Transverse colon (tissue), 4 donors: ENCODE measurements at regions not wholly inside any gene's neighbourhood (a gene's known extent, or its start where the extent isn't known, plus 50 kb on each side); places are given as distances from the start of the nearest gene placed in this dataset.

Source experiments
- POLR2A ChIP-seq: fragments of 450-650 bp; IDR thresholded peaks from one replicate; pipeline ENCODE4 v1.6.1; 2016; ENCODE audit warnings: antibody characterized with exemption, mild to moderate bottlenecking, moderate library complexity
- POLR2AphosphoS5 ChIP-seq, 3 donors: sonication (generic); formaldehyde crosslinking; IDR thresholded peaks; one replicate each; pipeline ENCODE4 v1.6.1; 2016; ENCODE audit warnings: antibody characterized with exemption in 3 of 3
- TF ChIP-seq, protein P1 (sequence below), 5 experiments: fragments of 200-600 bp in 3 of 5; fragments of 450-650 bp in 2 of 5; sonication (generic) in 3 of 5; IDR thresholded peaks; 1 replicate in 2 of 5; 2 replicates in 3 of 5; pipeline ENCODE4 v1.5.1; 2016 to 2017; ENCODE audit warnings: antibody characterized with exemption in 5 of 5, inconsistent platforms in 3 of 5, mild to moderate bottlenecking in 2 of 5, moderate library complexity in 1 of 5

DNA sequence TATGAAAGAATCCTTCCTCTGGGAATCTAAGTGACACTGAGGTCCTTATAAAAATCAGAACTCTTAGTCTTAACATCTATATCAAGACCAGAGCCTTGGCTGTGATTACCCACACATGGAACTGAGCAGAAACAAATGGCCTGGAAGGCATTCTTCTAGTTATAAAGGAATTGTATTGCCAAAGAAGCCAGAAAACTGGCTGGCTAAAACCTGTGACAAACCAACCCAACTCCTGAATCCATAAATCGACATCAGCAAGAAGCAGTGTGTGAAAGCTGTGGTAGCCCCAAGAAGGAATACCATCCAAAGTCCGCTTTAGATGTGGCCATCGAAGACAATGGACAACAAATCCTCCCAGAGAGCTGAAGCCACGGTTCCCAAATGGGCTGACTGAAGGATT, 97.9 kb upstream of the CCDC91 start:
- TF ChIP-seq, protein P1, sequence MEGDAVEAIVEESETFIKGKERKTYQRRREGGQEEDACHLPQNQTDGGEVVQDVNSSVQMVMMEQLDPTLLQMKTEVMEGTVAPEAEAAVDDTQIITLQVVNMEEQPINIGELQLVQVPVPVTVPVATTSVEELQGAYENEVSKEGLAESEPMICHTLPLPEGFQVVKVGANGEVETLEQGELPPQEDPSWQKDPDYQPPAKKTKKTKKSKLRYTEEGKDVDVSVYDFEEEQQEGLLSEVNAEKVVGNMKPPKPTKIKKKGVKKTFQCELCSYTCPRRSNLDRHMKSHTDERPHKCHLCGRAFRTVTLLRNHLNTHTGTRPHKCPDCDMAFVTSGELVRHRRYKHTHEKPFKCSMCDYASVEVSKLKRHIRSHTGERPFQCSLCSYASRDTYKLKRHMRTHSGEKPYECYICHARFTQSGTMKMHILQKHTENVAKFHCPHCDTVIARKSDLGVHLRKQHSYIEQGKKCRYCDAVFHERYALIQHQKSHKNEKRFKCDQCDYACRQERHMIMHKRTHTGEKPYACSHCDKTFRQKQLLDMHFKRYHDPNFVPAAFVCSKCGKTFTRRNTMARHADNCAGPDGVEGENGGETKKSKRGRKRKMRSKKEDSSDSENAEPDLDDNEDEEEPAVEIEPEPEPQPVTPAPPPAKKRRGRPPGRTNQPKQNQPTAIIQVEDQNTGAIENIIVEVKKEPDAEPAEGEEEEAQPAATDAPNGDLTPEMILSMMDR (IDR thresholded peaks at IDR 0.05) = no peak
- TF ChIP-seq POLR2A (no peak), POLR2AphosphoS5 (IDR thresholded peaks at IDR 0.05) (no peak)
